HEK293 (cell line): ENCODE measurements at regions not wholly inside any gene's neighbourhood (a gene's known extent, or its start where the extent isn't known, plus 50 kb on each side); places are given as distances from the start of the nearest gene placed in this dataset.

Experiments
- CTCF ChIA-PET: fragments of 350-600 bp; formaldehyde crosslinking; extraction: SDS; loops from one replicate; lab custom pipeline; 2021; ENCODE audit warnings: antibody characterized with exemption; lab: Yijun Ruan, JAX
- POLR2A ChIA-PET: fragments of 300-600 bp; formaldehyde crosslinking; extraction: SDS; loops from one replicate; lab custom pipeline; 2020; ENCODE audit warnings: antibody characterized with exemption, inconsistent platforms; lab: Yijun Ruan, JAX
- H3K27ac ChIP-seq: fragments of 200-500 bp; sonication (Bioruptor generic); 2 replicates; pipeline ENCODE4 v1.5.1; 2014; ENCODE audit warnings: low read depth, low read length, control low read depth, inconsistent platforms; ENCODE audit errors: extremely low read depth
- H3K36me3 ChIP-seq, 2 experiments: fragments of 200-500 bp in 1 of 2; sonication (Bioruptor generic) in 1 of 2; 1 replicate in 1 of 2; 2 replicates in 1 of 2; pipeline ENCODE4 v1.5.1; 2014 to 2017; ENCODE audit warnings: inconsistent platforms in 2 of 2, low read length in 2 of 2; ENCODE audit not compliant: control insufficient read depth in 2 of 2, insufficient read depth in 1 of 2
- H3K4me1 ChIP-seq: fragments of 200-500 bp; sonication (Bioruptor generic); 2 replicates; pipeline ENCODE4 v1.5.1; 2014; ENCODE audit warnings: mild to moderate bottlenecking, low read length, inconsistent platforms; ENCODE audit not compliant: control insufficient read depth, insufficient read depth
- H3K4me3 ChIP-seq: 2 replicates; pipeline ENCODE4 v1.5.1; 2011; ENCODE audit warnings: low read depth, mild to moderate bottlenecking, control low read depth, low read length, moderate library complexity
- H3K9me3 ChIP-seq: fragments of 200-500 bp; sonication (Bioruptor generic); 2 replicates; pipeline ENCODE4 v1.5.1; 2014; ENCODE audit warnings: low read depth, low read length, inconsistent platforms; ENCODE audit not compliant: control insufficient read depth, insufficient read depth
- BCL11B ChIP-seq: fragments of 450-650 bp; formaldehyde crosslinking; IDR thresholded peaks from 2 replicates; pipeline ENCODE4 v1.5.1; 2016; ENCODE audit warnings: low read depth, missing biosample characterization, missing genetic modification characterization
- ELK4 ChIP-seq: IDR thresholded peaks from 2 replicates; pipeline ENCODE4 v1.6.1; 2011; ENCODE audit warnings: mild to moderate bottlenecking, low read depth, low read length, borderline replicate concordance
- HOXA7 ChIP-seq: sonication (generic); formaldehyde crosslinking; IDR thresholded peaks from 2 replicates; pipeline ENCODE4 v1.8.1; 2022; ENCODE audit warnings: missing genetic modification reagents, borderline replicate concordance
- KLF10 ChIP-seq: fragments of 450-650 bp; IDR thresholded peaks from 2 replicates; pipeline ENCODE4 v1.5.1; 2018; ENCODE audit warnings: missing biosample characterization, mild to moderate bottlenecking, missing genetic modification characterization
- ZBTB1 ChIP-seq: fragments of 450-650 bp; formaldehyde crosslinking; IDR thresholded peaks from 2 replicates; pipeline ENCODE4 v1.5.1; 2016; ENCODE audit warnings: missing biosample characterization, missing genetic modification characterization
- ZFP3 ChIP-seq: fragments of 450-650 bp; formaldehyde crosslinking; IDR thresholded peaks from 2 replicates; pipeline ENCODE4 v1.5.1; 2016; ENCODE audit warnings: low read depth, missing biosample characterization, missing genetic modification characterization
- ZNF112 ChIP-seq: fragments of 450-650 bp; formaldehyde crosslinking; IDR thresholded peaks from 2 replicates; pipeline ENCODE4 v1.5.0; 2017; ENCODE audit warnings: missing biosample characterization, missing genetic modification characterization
- ZNF148 ChIP-seq: fragments of 450-650 bp; formaldehyde crosslinking; IDR thresholded peaks from 2 replicates; pipeline ENCODE4 v1.5.0; 2017; ENCODE audit warnings: missing biosample characterization, missing genetic modification characterization, borderline replicate concordance
- ZNF184 ChIP-seq: fragments of 450-650 bp; IDR thresholded peaks from 2 replicates; pipeline ENCODE4 v1.5.1; 2018; ENCODE audit warnings: missing biosample characterization, mild to moderate bottlenecking, missing genetic modification characterization
- ZNF221 ChIP-seq: fragments of 450-650 bp; formaldehyde crosslinking; IDR thresholded peaks from 2 replicates; pipeline ENCODE4 v1.5.1; 2017; ENCODE audit warnings: missing biosample characterization, missing genetic modification characterization, borderline replicate concordance
- ZNF248 ChIP-seq: fragments of 450-650 bp; formaldehyde crosslinking; IDR thresholded peaks from 2 replicates; pipeline ENCODE4 v1.5.1; 2017; ENCODE audit warnings: missing biosample characterization, missing genetic modification characterization
- ZNF280C ChIP-seq: fragments of 450-650 bp; formaldehyde crosslinking; IDR thresholded peaks from 2 replicates; pipeline ENCODE4 v1.5.1; 2016; ENCODE audit warnings: missing biosample characterization, missing genetic modification characterization
- ZNF354C ChIP-seq: fragments of 450-650 bp; formaldehyde crosslinking; IDR thresholded peaks from 2 replicates; pipeline ENCODE4 v1.5.1; 2016; ENCODE audit warnings: missing biosample characterization, missing genetic modification characterization, low read depth, borderline replicate concordance
- ZNF394 ChIP-seq: fragments of 450-650 bp; formaldehyde crosslinking; IDR thresholded peaks from 2 replicates; pipeline ENCODE4 v1.5.1; 2016; ENCODE audit warnings: missing biosample characterization, missing genetic modification characterization, mild to moderate bottlenecking, moderate library complexity, borderline replicate concordance
- ZNF433 ChIP-seq: fragments of 450-650 bp; formaldehyde crosslinking; IDR thresholded peaks from 2 replicates; pipeline ENCODE4 v1.5.1; 2016; ENCODE audit warnings: missing biosample characterization, missing genetic modification characterization, low read depth
- ZNF513 ChIP-seq: fragments of 450-650 bp; IDR thresholded peaks from 2 replicates; pipeline ENCODE4 v1.5.1; 2018; ENCODE audit warnings: missing biosample characterization, missing genetic modification characterization
- ZNF529 ChIP-seq: fragments of 450-650 bp; formaldehyde crosslinking; IDR thresholded peaks from 2 replicates; pipeline ENCODE4 v1.5.1; 2017; ENCODE audit warnings: missing genetic modification characterization, missing biosample characterization; ENCODE audit not compliant: insufficient replicate concordance
- ZNF621 ChIP-seq: fragments of 450-650 bp; formaldehyde crosslinking; IDR thresholded peaks from 2 replicates; pipeline ENCODE4 v1.5.1; 2017; ENCODE audit warnings: missing biosample characterization, missing genetic modification characterization
- ZNF660 ChIP-seq: fragments of 450-650 bp; IDR thresholded peaks from 2 replicates; pipeline ENCODE4 v1.5.1; 2018; ENCODE audit warnings: missing biosample characterization, mild to moderate bottlenecking, missing genetic modification characterization
- ZNF692 ChIP-seq: fragments of 450-650 bp; formaldehyde crosslinking; IDR thresholded peaks from 2 replicates; pipeline ENCODE4 v1.5.1; 2016; ENCODE audit warnings: missing biosample characterization, missing genetic modification characterization
- ZNF747 ChIP-seq: fragments of 450-650 bp; formaldehyde crosslinking; IDR thresholded peaks from 2 replicates; pipeline ENCODE4 v1.5.1; 2016; ENCODE audit warnings: missing biosample characterization, missing genetic modification characterization
- ZNF76 ChIP-seq: fragments of 450-650 bp; formaldehyde crosslinking; IDR thresholded peaks from 2 replicates; pipeline ENCODE4; 2016; ENCODE audit warnings: low read depth, missing biosample characterization, missing genetic modification characterization, borderline replicate concordance
- ZNF777 ChIP-seq: fragments of 450-650 bp; formaldehyde crosslinking; IDR thresholded peaks from 2 replicates; pipeline ENCODE4 v1.5.1; 2017; ENCODE audit warnings: missing biosample characterization, missing genetic modification characterization, borderline replicate concordance
- ZSCAN23 ChIP-seq: fragments of 450-650 bp; formaldehyde crosslinking; IDR thresholded peaks from 2 replicates; pipeline ENCODE4 v1.5.1; 2016; ENCODE audit warnings: missing biosample characterization, missing genetic modification characterization

GRCh38 chr7:124515106-124515830 is 250.3 kb downstream of the GPR37 start:
- ChIA-PET POLR2A (no interaction called here), CTCF (interaction anchor here (0.6 kb wide), 1 partner anchor 177 kb away, joined by 5 read pairs; no protein-coding TSS in a partner anchor)
- no peaks in the 10 kb centered on the region for H3K9me3 ChIP-seq
- no peak overlapping the region for H3K27ac ChIP-seq
- H3K4me1 ChIP-seq: no peaks in the 10 kb centered on the region
- TF ChIP-seq ZNF221 (tag by site-specific recombination) (no peak), ZNF747 (tag by site-specific recombination) (no peak), ZNF76 (no peak), ZNF248 (tag by site-specific recombination) (no peak), ZNF354C (tag by site-specific recombination) (no peak), ZSCAN23 (tag by site-specific recombination) (no peak)
- H3K36me3 ChIP-seq: no peaks in the 10 kb centered on the region
- H3K4me3 ChIP-seq: no peak overlapping the region

- no peak overlapping the region for H3K27ac ChIP-seq
- no peaks in the 10 kb centered on the region for H3K4me1 ChIP-seq
- no peaks in the 10 kb centered on the region for H3K9me3 ChIP-seq
- H3K4me3 ChIP-seq: no peak overlapping the region
- ChIA-PET POLR2A (no interaction called here), CTCF (interaction anchor here (0.6 to 0.7 kb wide), 2 partner anchors 148 to 176 kb away, joined by 4 to 5 read pairs; no protein-coding TSS in a partner anchor)
- H3K36me3 ChIP-seq: no peaks in the 10 kb centered on the region
- TF ChIP-seq KLF10 (tag by site-specific recombination) (no peak), ZNF433 (no peak), HOXA7 (CRISPR knock-in tag) (no peak), BCL11B (tag by site-specific recombination) (no peak), ELK4 (no peak), ZNF112 (no peak), ZNF148 (tag by site-specific recombination) (no peak), ZNF280C (no peak), ZNF394 (tag by site-specific recombination) (no peak), ZFP3 (tag by site-specific recombination) (no peak), ZNF621 (no peak), ZNF529 (tag by site-specific recombination) (no peak), ZNF777 (no peak), ZNF692 (tag by site-specific recombination) (no peak), ZBTB1 (tag by site-specific recombination) (no peak), ZNF184 (tag by site-specific recombination) (no peak), ZNF513 (tag by site-specific recombination) (no peak), ZNF660 (tag by site-specific recombination) (no peak)
Observed at GRCh38 chr7:124514471-124514870, 251.1 kb downstream of the GPR37 start.
